ENCODE measurements at regions not wholly inside any gene's neighbourhood (a gene's known extent, or its start where the extent isn't known, plus 50 kb on each side); places are given as distances from the start of the nearest gene placed in this dataset.
A peak's percentile ranks its signal among the peaks of the same experiment; 100 is the strongest.
"Not testable (repeated sequence)": the region's sequence is repeated elsewhere in the genome, so short reads cannot be mapped to it uniquely, and the experiment has no call there.

DNA sequence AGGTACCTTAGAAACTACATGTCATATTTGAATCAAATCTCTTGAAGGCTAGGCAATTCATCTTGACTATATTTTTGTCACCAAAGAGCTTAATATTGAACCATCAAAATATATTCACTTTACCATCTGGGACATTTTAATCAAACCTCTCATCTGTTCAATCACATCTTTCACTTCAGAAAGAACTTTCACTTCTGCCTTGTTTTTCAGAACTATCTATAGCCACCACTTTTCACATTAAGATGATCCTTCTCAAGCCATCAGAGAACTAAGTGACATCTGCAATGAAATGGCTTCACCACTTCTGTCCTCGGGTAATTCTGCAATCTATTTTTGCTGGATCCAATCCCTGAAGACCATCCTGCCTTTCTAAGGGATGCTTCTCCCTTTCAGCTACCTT lies 57.8 kb downstream of the OR2B2 start:
- no peak for DNase-seq (ENCODE audit: low spot score)

DNA sequence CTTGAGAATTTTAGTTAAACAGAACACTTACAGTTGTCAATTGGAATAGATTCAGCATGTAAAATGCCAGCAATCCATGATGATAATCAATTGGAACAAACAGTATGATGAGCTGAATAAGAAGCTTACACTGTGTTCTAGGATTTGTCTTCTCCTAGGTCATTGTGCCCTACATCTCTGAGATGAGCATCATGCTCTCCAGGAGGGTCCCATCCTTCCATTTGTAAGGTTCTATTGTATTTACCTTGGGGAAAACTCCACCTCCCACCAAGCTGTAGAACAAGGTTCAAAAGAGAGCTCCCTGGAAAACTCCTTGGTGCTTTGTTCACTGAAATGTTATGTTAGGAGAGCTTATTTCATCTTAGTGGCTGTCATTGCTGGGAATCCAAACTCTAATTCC lies 60.8 kb downstream of the OR2B2 start:
- DNase-seq (ENCODE audit: low spot score) = no peak

DNA sequence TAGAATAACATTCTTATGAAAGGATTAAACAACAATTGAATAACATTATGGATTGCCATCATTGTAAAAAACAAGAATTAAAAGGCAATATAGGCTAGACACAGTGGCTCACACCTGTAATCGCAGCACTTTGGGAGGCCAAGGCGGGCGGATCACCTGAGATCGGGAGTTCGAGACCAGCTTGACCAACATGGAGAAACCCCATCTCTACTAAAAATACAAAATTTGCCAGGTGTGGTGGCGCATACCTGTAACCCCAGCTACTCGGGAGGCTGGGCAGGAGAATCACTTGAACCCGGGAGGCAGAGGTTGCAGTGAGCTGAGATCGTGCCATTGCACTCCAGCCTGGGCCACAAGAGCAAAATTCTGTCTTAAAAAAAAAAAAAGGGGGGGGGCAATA lies 63.2 kb downstream of the OR2B2 start:
- not testable (repeated sequence) for DNase-seq (ENCODE audit: low spot score)

DNA sequence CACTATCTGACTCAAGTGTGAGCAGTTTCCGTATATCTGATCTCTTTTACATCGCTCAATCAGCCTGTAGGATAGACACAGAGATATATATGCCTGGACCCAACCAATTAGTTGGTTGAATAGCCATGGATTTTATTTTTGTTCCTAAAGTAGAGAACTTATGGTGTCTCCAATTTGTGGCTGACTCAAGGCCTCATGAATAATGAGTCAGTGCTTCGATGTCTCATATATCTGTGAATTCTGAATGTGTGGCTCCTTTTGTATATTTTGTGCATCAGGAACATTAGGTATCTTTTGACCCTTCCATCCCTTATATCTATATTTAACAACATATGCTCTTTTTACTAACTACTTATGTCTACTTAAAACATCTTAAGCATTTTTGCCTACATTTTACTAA lies 64.5 kb downstream of the OR2B2 start:
- no peak for DNase-seq (ENCODE audit: low spot score)

DNA sequence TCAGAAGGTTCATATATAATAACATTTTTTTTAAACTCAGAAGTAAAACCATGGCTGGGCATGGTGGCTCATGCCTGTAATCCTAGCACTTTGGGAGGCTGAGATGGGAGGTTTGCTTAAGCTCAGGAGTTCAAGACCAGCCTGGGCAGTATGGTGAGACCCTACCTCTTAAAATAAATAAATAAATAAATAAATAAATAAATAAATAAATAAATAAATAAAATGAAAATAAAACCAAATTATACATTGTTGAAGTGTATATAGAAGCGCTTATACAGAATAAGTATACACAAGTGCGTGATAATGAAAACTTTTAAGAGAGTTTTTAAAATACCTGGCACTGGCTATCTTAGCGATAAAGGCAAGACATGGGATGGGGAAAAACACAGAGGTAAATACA lies 71.6 kb downstream of the OR2B2 start:
- no peak for DNase-seq (ENCODE audit: low spot score)

DNA sequence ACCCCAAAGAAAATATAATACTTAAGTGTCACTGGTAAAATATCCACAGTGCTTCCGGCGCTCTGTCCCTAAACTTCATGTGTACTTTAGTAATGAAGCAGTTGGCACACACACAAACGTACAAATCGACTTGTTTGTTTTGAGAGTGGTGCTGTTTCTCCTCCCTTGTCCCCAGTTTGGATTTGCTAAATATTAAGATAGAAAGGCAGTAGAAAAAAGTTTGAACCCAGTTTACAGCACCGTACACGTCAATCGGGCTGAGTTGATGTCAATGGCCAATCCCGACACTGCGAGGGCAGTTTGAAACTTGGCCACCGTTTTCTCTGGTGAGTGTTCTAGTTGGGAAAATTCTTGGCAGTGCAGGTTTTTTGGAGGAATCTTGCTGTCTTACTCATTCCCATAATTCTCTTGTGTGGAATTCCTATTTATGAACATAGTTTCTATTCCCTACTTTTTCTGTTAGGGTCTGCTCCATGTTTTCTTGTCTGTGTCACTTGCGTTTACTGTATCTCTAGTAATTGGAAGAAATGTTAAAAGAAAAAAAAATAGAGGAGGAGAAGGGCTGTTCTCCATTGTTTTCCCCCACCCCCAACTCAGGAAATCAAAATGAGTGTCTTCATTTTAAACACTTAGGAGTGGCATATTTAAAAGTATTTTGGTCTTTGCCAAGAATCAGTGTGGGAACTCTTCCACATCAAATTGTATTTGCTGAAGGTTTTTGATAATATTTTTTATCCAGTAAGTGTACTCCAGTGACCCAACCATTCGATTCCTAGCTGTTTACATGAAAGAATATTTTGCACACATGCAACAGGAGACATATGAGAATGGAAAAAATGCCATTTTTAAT lies 72.3 kb downstream of the OR2B2 start:
- DNase-seq (ENCODE audit: low spot score) = peak; percentile 73

DNA sequence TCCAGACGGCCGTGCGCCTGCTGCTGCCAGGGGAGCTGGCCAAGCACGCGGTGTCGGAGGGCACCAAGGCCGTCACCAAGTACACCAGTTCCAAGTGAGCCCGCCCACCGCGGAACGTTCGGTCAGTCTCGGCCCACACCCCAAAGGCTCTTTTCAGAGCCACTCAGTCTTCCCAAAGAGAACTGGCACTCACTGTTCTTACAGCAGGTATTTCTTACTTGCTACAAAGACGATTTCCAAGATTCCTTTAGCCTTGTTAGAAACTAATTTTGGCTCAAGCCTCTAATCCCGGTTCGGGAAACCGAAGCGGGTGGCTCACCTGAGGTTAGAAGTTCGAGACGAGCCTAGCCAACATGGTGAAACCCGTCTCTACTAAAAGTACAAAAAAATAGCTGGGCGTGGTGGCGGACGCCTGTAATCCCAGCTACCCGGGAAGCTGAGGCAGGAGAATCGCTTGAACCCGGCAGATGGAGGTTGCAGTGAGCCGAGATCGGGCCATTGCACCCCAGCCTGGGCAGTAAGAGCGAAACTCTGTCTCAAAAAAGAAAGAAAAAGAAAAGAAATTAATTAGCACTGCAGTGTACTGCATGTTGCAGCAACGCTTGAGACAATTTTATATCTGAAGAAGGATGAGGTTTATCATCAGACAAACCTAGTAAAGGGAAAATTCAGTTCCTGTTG lies 73.1 kb downstream of the OR2B2 start:
- peak; percentile 74 for DNase-seq (ENCODE audit: low spot score)

DNA sequence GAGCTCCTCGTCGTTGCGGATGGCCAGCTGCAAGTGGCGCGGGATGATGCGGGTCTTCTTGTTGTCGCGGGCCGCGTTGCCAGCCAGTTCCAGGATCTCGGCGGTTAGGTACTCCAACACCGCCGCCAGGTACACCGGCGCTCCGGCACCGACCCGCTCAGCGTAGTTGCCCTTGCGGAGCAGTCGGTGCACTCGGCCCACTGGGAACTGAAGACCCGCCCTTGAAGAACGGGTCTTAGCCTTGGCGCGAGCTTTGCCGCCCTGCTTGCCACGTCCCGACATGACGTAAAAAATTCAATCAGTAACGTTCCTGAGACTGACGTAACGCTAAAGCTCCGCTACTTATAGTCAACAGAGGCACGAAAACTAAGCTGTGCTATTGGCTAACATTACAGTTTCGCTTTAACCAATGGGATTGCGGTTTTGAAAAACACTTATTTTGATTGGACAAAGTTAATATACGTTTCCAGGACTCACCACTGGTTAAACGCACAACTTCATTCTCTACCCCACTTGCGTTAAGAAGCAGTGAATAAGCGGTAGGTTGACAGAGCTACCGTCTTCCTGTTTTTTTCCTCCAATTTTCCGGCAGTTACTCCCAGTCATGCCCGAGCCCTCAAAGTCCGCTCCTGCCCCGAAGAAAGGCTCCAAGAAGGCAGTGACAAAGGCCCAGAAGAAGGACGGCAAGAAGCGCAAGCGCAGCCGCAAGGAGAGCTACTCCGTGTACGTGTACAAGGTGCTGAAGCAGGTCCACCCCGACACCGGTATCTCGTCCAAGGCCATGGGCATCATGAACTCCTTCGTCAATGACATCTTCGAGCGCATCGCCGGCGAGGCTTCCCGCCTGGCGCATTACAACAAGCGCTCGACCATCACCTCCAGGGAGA lies 73.9 kb downstream of the OR2B2 start:
- peak; percentile 98 for DNase-seq (ENCODE audit: low spot score)

DNA sequence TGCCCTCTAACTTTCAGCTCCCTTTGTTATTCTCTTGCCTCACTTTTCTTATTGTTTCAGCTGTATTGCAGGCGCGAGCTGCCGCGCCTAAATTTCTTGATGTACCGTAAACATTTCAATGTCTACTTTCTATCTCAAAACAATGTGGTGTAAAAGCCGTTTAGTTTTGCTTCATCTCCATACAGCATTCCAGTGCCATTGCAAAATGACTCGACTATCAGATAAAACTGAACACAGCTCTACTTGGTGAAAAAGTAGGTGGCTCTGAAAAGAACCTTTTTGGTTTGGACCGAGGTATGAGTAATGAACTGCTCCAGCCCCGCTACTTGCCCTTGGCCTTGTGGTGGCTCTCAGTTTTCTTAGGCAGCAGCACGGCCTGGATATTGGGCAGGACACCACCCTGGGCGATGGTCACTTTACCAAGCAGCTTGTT lies 74.6 kb downstream of the OR2B2 start:
- DNase-seq (ENCODE audit: low spot score) = peak; percentile 81

DNA sequence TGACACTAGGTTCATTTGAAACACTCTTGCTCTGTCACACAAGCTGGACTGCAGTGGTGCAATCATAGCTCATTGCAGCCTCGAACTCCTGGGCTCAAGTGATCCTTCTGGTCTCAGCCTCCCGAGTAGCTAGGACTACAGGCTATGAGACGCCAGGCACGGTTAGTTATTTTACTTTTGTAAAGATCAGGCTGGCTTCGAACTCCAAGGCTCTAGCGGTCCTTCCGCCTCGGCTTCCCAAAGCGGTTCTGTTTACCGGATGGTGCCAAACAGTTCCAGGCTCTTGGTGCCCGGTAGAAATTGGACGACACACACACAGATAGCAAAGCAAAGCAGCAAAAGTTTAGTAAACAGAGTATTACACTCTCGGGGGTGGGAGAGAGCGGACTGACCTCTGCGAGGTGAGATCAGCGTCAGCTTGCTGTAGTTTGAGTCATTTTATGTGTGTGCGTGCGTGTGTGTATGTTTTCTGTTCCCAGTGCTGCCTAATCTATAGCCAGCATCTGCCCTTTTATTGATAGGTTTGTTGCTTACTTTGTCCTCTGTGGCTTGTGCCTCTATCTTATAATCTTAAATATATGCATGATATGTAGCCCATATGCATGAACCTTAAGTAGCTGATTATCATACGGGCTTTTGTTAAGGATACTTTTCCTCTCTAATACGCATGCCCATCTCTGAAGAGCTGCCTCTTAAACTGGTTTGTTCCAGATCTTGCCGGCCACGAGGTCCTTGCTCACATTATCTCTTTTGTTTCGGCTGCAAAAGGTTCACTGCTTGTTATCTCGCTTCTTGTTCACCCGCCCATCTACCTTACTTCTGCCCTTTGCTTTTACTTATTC lies 75.2 kb downstream of the OR2B2 start:
- peak; percentile 86 for DNase-seq (ENCODE audit: low spot score)

DNA sequence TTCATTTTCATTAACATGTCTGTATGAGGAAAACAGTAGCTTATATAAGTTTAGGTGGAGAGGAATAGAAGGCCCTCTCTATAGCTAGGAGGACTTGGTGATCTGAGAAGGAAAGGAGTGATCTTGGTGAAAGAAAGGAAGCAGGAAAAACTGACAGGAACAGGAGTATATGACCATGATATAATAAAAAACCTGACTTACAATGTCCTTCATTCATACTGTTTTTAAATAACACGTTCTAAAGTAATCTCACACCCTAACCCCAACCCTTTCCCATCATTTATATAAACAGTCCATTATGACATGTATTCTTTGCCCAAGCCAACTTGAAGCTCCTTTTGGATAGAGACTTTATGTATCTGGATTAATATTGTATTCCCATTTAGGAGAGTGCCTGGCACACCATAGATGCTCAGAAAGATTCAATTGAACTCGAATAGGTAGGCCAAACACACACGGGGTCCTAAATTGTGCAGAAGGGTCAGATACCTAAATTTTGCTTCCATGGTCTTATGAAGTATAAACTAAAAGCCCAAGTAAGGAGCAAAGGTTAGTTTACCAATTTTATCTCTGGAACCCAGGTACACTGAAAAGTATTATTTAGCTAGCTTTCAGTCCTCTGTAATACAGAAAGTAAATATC lies 75.9 kb downstream of the OR2B2 start:
- no peak for DNase-seq (ENCODE audit: low spot score)

DNA sequence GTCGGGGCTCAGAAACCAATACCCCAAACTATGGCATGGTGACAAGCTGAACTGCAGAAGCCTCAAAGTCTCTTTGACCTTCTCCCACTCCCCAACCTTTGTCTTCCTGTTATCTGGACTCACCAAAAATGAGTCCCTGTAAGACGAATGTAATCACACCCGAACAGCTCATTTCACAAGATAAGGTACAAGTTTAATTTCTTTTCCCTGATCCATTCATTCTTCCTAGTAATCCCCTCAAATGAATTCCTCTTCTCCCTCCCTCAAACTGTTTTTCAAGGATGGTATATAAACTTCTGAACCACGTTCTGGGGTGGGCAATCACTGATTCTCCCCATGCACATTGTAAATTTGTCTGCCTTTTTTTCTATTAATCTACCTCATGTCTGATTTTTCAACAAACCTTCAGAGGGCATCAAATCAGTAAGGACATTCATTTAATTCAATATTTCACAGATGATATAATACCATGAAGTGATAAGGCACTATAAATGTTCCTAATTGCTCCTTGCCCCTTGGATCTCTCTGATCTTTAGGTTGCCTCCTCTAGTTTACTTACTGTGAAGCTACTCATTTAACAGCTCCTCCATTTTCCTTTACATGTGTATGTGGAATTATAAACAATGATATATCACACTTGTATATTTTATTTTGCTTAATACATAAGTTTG lies 77.2 kb downstream of the OR2B2 start:
- DNase-seq (ENCODE audit: low spot score) = peak; percentile 46

DNA sequence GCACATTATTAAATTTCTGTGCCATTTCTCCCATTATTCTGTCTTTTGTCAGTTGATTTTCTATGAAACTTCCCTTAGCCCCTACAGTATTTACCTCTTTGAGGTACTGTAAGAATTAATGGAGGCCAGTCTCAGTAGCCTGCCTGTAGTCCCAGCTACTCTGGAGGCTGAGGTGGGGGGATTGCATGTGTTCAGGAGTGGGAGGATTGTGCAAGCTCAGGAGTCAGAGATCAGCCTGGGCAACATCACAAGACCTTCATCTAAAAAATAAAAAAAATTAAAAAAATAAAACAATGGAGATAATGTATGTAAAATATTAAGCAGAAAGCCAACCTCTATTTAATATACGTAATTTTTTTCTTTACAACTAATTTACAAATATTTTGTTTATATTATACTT lies 77.8 kb downstream of the OR2B2 start:
- peak; percentile 10 for DNase-seq (ENCODE audit: low spot score)

DNA sequence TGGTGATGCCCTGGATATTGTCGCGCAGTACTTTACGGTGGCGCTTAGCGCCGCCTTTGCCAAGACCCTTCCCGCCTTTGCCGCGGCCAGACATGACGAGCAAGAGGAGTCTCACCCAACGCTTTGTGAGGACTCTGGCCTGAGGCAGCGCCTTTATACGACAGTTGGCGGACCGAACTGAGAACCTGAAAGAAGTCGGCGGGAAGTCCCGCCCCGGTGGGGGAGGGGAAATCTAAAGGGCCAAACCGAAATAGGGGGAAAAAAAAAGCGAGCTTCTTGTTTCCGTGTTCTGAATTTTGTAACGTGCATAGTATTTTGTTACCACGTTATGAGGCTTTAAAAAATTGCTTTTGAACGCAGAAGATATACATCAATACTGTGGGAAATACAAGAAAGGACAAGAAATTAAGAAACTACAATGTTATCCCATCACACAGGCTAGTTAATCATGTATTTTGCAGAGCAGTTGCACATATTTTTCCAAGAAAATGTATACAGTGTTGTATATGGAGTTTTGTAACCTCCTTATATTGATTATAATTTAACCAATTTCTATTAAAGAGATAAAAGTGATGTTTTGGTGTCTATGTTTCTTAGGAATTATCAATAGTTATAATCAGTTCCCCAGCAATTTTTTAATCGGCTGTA lies 80.6 kb downstream of the OR2B2 start:
- peak; percentile 56 for DNase-seq (ENCODE audit: low spot score)

DNA sequence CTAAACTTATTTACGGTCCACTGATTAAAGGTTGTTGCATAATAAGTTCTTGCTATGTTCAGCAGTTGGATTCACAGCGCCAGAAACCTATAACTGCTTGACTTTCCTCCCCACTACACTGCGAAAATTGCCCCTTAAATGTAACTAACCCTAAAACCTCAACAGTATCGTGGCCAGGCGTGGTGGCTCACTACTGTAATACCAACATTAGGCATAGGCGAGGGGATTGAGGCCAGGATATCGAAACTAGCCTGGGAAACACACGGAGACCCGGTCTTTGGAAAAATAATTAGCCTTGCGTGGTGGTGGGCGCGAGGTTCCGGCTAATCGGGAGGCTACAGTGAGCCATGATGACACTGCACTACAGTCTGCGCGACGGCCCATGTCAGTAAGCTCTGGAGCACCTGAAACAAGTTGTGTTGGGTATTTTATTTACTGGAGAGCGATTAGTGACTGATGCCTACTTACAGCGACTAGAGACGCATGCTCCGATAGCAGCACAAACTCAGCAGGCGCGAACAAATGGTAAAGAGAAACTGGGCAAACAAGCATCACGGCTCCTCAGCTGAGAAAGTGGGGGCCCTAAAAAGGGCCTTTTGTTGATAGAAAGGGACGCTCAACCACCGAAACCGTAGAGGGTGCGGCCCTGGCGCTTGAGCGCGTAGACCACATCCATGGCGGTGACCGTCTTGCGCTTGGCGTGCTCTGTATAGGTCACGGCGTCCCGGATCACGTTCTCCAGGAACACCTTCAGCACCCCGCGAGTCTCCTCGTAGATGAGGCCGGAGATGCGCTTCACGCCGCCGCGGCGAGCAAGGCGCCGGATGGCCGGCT lies 81.4 kb downstream of the OR2B2 start:
- peak; percentile 78 for DNase-seq (ENCODE audit: low spot score)

DNA sequence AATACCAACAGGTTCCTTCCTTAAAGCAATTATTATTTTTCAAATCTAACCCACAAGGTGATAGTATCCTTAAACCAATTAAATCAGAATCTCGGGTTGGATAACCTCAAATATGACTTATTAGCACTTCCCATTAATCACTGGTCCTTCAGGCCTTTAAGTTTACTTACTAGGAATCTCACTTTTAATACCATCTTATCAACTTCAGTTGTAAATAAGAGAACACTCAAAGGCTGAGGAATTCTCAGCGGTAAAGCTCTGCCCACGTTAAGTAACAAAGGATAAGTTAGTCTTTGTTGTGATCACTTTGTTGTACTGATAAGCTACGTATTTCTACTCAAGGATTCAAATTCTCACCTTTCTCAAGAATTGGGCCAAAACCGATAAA lies 82.0 kb downstream of the OR2B2 start:
- DNase-seq (ENCODE audit: low spot score) = no peak

DNA sequence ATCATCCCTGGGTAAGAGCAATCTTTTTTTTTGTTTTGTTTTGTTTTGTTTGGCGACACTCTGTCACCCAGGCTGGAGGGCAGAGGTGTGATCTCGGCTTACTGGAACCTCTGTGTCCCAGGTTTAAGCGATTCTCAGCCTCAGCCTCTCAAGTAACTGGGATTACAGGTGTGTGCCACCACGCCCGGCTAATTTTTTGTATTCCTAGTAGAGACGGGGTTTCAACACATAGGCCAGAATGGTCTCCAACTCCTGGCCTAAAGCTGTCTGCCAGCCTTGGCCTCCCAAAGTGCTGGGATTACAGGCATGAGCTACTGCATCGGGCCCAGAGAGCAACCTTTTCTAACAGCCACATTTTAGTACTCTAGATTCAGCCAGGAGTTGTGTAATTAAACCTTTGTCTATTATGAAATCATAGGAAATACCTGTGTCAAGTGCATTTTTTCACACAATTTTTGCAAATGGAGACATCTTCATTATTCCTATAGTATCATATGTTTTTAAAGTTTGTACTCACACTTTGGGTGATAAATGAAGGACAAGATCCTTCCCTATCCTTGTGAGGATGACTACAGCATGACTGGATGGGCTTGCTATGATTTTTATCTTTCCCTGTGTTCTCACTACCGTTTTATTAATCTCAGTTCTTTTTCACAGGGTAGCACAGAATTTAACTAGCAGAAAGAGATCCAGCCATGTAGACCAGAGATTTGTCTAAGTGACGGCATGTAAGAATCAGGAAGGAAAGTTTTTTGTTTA lies 82.6 kb downstream of the OR2B2 start:
- no peak for DNase-seq (ENCODE audit: low spot score)

DNA sequence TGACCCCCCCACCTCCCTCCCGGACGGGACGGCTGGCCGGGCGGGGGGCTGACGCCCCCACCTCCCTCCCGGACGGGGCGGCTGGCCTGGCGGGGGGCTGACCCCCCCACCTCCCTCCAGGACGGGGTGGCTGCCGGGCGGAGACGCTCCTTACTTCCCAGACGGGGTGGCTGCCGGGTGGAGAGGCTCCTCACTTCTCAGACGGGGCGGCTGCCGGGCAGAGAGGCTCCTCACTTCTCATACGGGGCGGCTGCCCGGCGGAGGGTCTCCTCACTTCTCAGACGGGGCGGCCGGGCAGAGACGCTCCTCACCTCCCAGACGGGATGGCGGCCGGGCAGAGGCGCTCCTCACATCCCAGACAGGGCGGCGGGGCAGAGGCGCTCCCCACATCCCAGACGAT lies 84.7 kb downstream of the OR2B2 start:
- not testable (repeated sequence) for DNase-seq (ENCODE audit: low spot score)
